ENCODE measurements at regions not wholly inside any gene's neighbourhood (a gene's known extent, or its start where the extent isn't known, plus 50 kb on each side); places are given as distances from the start of the nearest gene placed in this dataset.
"Not testable (repeated sequence)": the region's sequence is repeated elsewhere in the genome, so short reads cannot be mapped to it uniquely, and the experiment has no call there.

DNA sequence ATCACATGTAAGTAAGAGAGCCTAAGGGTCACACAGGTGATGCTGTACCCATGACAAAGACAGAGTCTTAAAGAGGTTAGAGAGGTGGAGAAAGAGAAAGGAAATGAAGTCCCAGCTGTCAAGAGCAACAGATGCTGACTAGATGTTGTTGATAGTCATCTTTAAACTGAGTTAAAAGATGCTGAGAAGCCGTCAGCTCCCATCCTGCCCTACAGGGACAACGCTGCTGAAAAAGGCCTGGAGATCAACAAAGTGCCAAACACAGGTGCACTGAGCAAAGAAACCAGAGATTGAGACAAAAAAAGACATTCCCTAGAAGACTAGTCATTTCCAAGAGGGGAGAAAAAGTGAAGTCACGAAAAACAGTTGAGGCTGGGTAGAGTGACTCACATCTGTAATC lies 145.0 kb upstream of the DRD5 start:
- TF ChIP-seq, protein P1, sequence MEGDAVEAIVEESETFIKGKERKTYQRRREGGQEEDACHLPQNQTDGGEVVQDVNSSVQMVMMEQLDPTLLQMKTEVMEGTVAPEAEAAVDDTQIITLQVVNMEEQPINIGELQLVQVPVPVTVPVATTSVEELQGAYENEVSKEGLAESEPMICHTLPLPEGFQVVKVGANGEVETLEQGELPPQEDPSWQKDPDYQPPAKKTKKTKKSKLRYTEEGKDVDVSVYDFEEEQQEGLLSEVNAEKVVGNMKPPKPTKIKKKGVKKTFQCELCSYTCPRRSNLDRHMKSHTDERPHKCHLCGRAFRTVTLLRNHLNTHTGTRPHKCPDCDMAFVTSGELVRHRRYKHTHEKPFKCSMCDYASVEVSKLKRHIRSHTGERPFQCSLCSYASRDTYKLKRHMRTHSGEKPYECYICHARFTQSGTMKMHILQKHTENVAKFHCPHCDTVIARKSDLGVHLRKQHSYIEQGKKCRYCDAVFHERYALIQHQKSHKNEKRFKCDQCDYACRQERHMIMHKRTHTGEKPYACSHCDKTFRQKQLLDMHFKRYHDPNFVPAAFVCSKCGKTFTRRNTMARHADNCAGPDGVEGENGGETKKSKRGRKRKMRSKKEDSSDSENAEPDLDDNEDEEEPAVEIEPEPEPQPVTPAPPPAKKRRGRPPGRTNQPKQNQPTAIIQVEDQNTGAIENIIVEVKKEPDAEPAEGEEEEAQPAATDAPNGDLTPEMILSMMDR (IDR thresholded peaks at IDR 0.05; ENCODE audit: low read depth, low read length): not testable (repeated sequence)
- not testable (repeated sequence) for TF ChIP-seq EZH2phosphoT487 (IDR thresholded peaks at IDR 0.05; ENCODE audit: low read depth)
